GM23248 (cell line): ENCODE measurements at regions not wholly inside any gene's neighbourhood (a gene's known extent, or its start where the extent isn't known, plus 50 kb on each side); places are given as distances from the start of the nearest gene placed in this dataset.
A peak's percentile ranks its signal among the peaks of the same experiment; 100 is the strongest.
"Not testable (repeated sequence)": the region's sequence is repeated elsewhere in the genome, so short reads cannot be mapped to it uniquely, and the experiment has no call there.

Experiments
- DNase-seq: peaks from one replicate; pipeline ENCODE4 v3.0.0-alpha.2; 2015
- H2AFZ ChIP-seq: fragments of 200-600 bp; sonication (generic); 2 replicates; pipeline ENCODE4 v1.6.1; 2016; ENCODE audit warnings: antibody characterized with exemption
- H3F3A ChIP-seq: fragments of 200-600 bp; sonication (generic); 2 replicates; pipeline ENCODE4 v1.6.1; 2016; ENCODE audit warnings: mild to moderate bottlenecking, antibody characterized with exemption, mixed run types; ENCODE audit not compliant: insufficient read depth
- H3K27ac ChIP-seq: fragments of 200-600 bp; sonication (generic); 2 replicates; pipeline ENCODE4 v1.5.1; 2016; ENCODE audit warnings: mild to moderate bottlenecking
- H3K27me3 ChIP-seq: fragments of 200-600 bp; sonication (generic); replicated peaks from 2 replicates; pipeline ENCODE4 v1.6.1; 2016; ENCODE audit warnings: mild to moderate bottlenecking; ENCODE audit not compliant: insufficient read depth
- H3K36me3 ChIP-seq: fragments of 200-600 bp; sonication (generic); 2 replicates; pipeline ENCODE4 v1.6.1; 2016; ENCODE audit warnings: low read depth, mild to moderate bottlenecking
- H3K4me1 ChIP-seq: fragments of 200-600 bp; sonication (generic); 2 replicates; pipeline ENCODE4 v1.6.1; 2016; ENCODE audit warnings: mild to moderate bottlenecking; ENCODE audit not compliant: insufficient read depth
- H3K4me2 ChIP-seq: fragments of 200-600 bp; sonication (generic); one replicate; pipeline ENCODE4 v1.6.1; 2016; ENCODE audit warnings: mild to moderate bottlenecking; ENCODE audit not compliant: unreplicated experiment
- H3K4me3 ChIP-seq: fragments of 200-600 bp; sonication (generic); 2 replicates; pipeline ENCODE4 v1.5.1; 2016; ENCODE audit warnings: mild to moderate bottlenecking
- H3K79me2 ChIP-seq: fragments of 200-600 bp; sonication (generic); 2 replicates; pipeline ENCODE4 v1.6.1; 2016; ENCODE audit warnings: mild to moderate bottlenecking; ENCODE audit not compliant: insufficient read depth
- H3K9ac ChIP-seq: fragments of 200-600 bp; sonication (generic); 2 replicates; pipeline ENCODE4 v1.6.1; 2016; ENCODE audit warnings: mild to moderate bottlenecking
- H3K9me2 ChIP-seq: fragments of 200-600 bp; sonication (generic); 2 replicates; pipeline ENCODE4 v1.6.1; 2016; ENCODE audit warnings: mixed run types, mild to moderate bottlenecking, moderate library complexity; ENCODE audit not compliant: insufficient read depth
- H3K9me3 ChIP-seq: fragments of 200-600 bp; sonication (generic); one replicate; pipeline ENCODE4 v1.6.1; 2017; ENCODE audit warnings: low read depth
- H4K20me1 ChIP-seq: fragments of 200-600 bp; sonication (generic); 2 replicates; pipeline ENCODE4 v1.6.0; 2016; ENCODE audit not compliant: insufficient read depth
- EZH2 ChIP-seq: fragments of 200-600 bp; sonication (generic); IDR thresholded peaks from 2 replicates; pipeline ENCODE4 v1.6.1; 2018; ENCODE audit warnings: antibody characterized with exemption, mild to moderate bottlenecking; ENCODE audit not compliant: insufficient read depth, poor library complexity, severe bottlenecking
- EZH2phosphoT487 ChIP-seq: fragments of 200-600 bp; sonication (generic); IDR thresholded peaks from 2 replicates; pipeline ENCODE4 v1.6.1; 2018; ENCODE audit warnings: antibody characterized with exemption, moderate library complexity, mild to moderate bottlenecking, low read depth; ENCODE audit not compliant: insufficient read depth
- WGBS, 2 experiments: methylation state at CpG; one replicate each; pipeline ENCODE4 v1.1.6; 2015 to 2017; ENCODE audit warnings: low lambda C conversion rate in 2 of 2, low coverage in 1 of 2; ENCODE audit errors: missing lambda C conversion rate in 2 of 2; 5-methylcytosine and 5-hydroxymethylcytosine counted together
- in situ Hi-C: fragments of 300-500 bp; cut with MboI; formaldehyde crosslinking; loops from 2 replicates; pipeline ENCODE4 v1.15.0; 2020

- Histone ChIP-seq H3K4me3 (no peak overlapping the region), H3K4me2 (no peak overlapping the region), H3K9me2 (no peaks in the 10 kb centered on the region), H3K79me2 (no peaks in the 10 kb centered on the region), H3K27me3 (no peaks in the 10 kb centered on the region), H3K36me3 (no peaks in the 10 kb centered on the region), H2AFZ (no peak overlapping the region), H3K9ac (no peak overlapping the region), H3F3A (no peaks in the 10 kb centered on the region), H4K20me1 (no peaks in the 10 kb centered on the region), H3K4me1 (no peaks in the 10 kb centered on the region), H3K27ac (no peak overlapping the region), H3K9me3 (no peaks in the 10 kb centered on the region)
- in situ Hi-C loops = no loop called here
- TF ChIP-seq EZH2phosphoT487 (no peak), EZH2 (no peak)
- DNase-seq = no peak
- WGBS, 2 experiments = 22 to 39% methylated on average over 1 of the region's 1 CpG
Observed at GRCh38 chr5:99544356-99544755, 615.5 kb upstream of the CHD1 start.

GRCh38 chr5:99543841-99544240, 615.0 kb upstream of the CHD1 start:
- 11 to 17% methylated on average over 4 of the region's 4 CpGs for WGBS, 2 experiments
- Histone ChIP-seq H3K4me3 (no peak overlapping the region), H3K9ac (no peak overlapping the region), H4K20me1 (no peaks in the 10 kb centered on the region), H3K9me3 (no peaks in the 10 kb centered on the region), H3K4me1 (no peaks in the 10 kb centered on the region), H3K27me3 (no peaks in the 10 kb centered on the region), H3K4me2 (no peak overlapping the region), H3K9me2 (no peaks in the 10 kb centered on the region), H3K27ac (no peak overlapping the region), H3K36me3 (no peaks in the 10 kb centered on the region), H3F3A (no peaks in the 10 kb centered on the region), H3K79me2 (no peaks in the 10 kb centered on the region), H2AFZ (no peak overlapping the region)
- in situ Hi-C loops = no loop called here
- DNase-seq = peak; percentile 6
- TF ChIP-seq EZH2 = no peak
- no peak for TF ChIP-seq EZH2phosphoT487

DNA sequence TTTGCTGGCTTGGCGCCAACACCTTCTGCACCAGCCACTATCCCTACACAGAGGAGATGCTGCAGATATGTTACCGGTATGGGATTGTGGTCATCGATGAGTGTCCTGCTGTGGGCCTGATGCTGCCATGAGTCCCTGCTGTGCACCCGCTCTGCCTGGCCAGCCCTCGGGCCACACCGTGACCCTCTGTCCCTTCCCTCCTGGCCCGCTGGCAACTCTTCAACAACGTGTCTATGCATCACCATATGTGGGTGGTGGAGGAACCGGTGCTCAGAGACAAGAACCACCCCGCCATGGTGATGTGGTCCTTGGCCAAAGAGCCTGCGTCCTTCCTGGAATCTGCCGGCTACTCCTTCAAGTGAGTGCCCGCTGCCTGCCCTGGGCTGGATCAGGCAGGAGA, 605.4 kb upstream of the CHD1 start:
- H3K9me2 ChIP-seq, H3K4me3 ChIP-seq, DNase-seq, in situ Hi-C loops, H2AFZ ChIP-seq, H3K9ac ChIP-seq, H3K36me3 ChIP-seq, H3K79me2 ChIP-seq, H3K27ac ChIP-seq, H3K27me3 ChIP-seq, H3K9me3 ChIP-seq, H4K20me1 ChIP-seq, H3K4me2 ChIP-seq, H3K4me1 ChIP-seq, H3F3A ChIP-seq: not testable (repeated sequence)
- WGBS, 2 experiments = 39 to 63% methylated on average over 6 to 13 of the region's 13 CpGs

GRCh38 chr5:99521666-99522065, 592.9 kb upstream of the CHD1 start:
- H3K4me3 ChIP-seq, H3K27ac ChIP-seq, H3K4me2 ChIP-seq, H3K36me3 ChIP-seq, in situ Hi-C loops, H3K27me3 ChIP-seq, H2AFZ ChIP-seq, H3K9me2 ChIP-seq, H4K20me1 ChIP-seq, H3K9ac ChIP-seq, H3K9me3 ChIP-seq, DNase-seq, H3F3A ChIP-seq, H3K4me1 ChIP-seq, H3K79me2 ChIP-seq: not testable (repeated sequence)
- 32 to 56% methylated on average over 1 of the region's 1 CpG for WGBS, 2 experiments

- H3K36me3 ChIP-seq, H3K27me3 ChIP-seq, H3K4me1 ChIP-seq, H3K9me2 ChIP-seq, H2AFZ ChIP-seq, H4K20me1 ChIP-seq, H3K4me2 ChIP-seq, H3K9ac ChIP-seq, DNase-seq, H3K79me2 ChIP-seq, in situ Hi-C loops, H3K4me3 ChIP-seq, H3K27ac ChIP-seq, H3K9me3 ChIP-seq, H3F3A ChIP-seq: not testable (repeated sequence)
- WGBS, 2 experiments = 22 to 23% methylated on average over 6 of the region's 6 CpGs
Observed at GRCh38 chr5:99515864-99516490, 587.2 kb upstream of the CHD1 start.

GRCh38 chr5:99510237-99510866, 581.5 kb upstream of the CHD1 start:
- H3K36me3 ChIP-seq, H3K9me3 ChIP-seq, H2AFZ ChIP-seq, H3K4me3 ChIP-seq, H4K20me1 ChIP-seq, H3K9me2 ChIP-seq, H3K27me3 ChIP-seq, H3K4me1 ChIP-seq, DNase-seq, H3K4me2 ChIP-seq, H3K27ac ChIP-seq, in situ Hi-C loops, H3K9ac ChIP-seq, H3K79me2 ChIP-seq, H3F3A ChIP-seq: not testable (repeated sequence)
- WGBS, 2 experiments = 0% methylated on average over 1 of the region's 1 CpG

DNA sequence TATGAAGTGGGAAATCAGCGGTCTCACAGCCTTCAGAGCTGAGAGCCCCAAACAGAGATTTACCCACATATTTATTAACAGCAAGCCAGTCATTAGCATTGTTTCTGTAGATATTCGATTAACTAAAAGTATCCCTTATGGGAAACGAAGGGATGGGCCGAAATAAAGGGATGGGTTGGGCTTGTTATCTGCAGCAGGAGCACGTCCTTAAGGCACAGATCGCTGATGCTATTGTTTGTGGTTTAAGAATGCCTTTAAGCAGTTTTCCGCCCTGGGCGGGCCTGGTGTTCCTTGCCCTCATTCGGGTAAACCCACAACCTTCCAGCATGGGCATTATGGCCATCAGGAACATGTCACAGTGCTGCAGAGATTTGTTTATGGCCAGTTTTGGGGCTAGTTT, 580.3 kb upstream of the CHD1 start:
- H3K4me1 ChIP-seq, H3F3A ChIP-seq, H3K27me3 ChIP-seq, H3K4me3 ChIP-seq, H3K79me2 ChIP-seq, H3K36me3 ChIP-seq, in situ Hi-C loops, H3K9ac ChIP-seq, H3K9me3 ChIP-seq, DNase-seq, H4K20me1 ChIP-seq, H3K9me2 ChIP-seq, H3K4me2 ChIP-seq, H3K27ac ChIP-seq, H2AFZ ChIP-seq: not testable (repeated sequence)
- 32 to 40% methylated on average over 9 of the region's 9 CpGs for WGBS, 2 experiments
